PC-9 (cell line): ENCODE measurements at regions not wholly inside any gene's neighbourhood (a gene's known extent, or its start where the extent isn't known, plus 50 kb on each side); places are given as distances from the start of the nearest gene placed in this dataset.

Source experiments
- BruUV-seq: library from RNA; stranded (reverse); fragments of 400-500 nt; replicated peaks from 2 replicates; lab custom pipeline; 2021; lab: Mats Ljungman, UMichigan
- CTCF ChIA-PET: fragments of 300-600 bp; sonication (Branson Sonifier 250); formaldehyde crosslinking; loops from one replicate; lab custom pipeline; 2022; ENCODE audit warnings: antibody characterized with exemption; lab: Charles Lee
- POLR2A ChIA-PET: fragments of 300-600 bp; sonication (Branson Sonifier 250); formaldehyde crosslinking; loops from one replicate; lab custom pipeline; 2022; ENCODE audit warnings: antibody characterized with exemption; ENCODE audit not compliant: unreplicated experiment; lab: Charles Lee
- DNase-seq, 2 experiments: peaks; one replicate each; pipeline versions ENCODE4 v3.0.0 to v3.0.0-alpha.2; 2015 to 2022; ENCODE audit warnings: mixed read lengths in 1 of 2
- H2AFZ ChIP-seq: fragments of 200-600 bp; sonication (generic); 2 replicates; pipeline ENCODE4 v1.8.1; 2017; ENCODE audit warnings: antibody characterized with exemption
- H3F3A ChIP-seq: fragments of 200-600 bp; sonication (generic); 2 replicates; pipeline ENCODE4 v1.8.1; 2017; ENCODE audit warnings: antibody characterized with exemption, mild to moderate bottlenecking, low read depth; ENCODE audit not compliant: insufficient read depth
- H3K27ac ChIP-seq: fragments of 200-600 bp; sonication (generic); 2 replicates; pipeline ENCODE4 v1.6.1; 2016; ENCODE audit warnings: mixed run types
- H3K27me3 ChIP-seq: fragments of 200-600 bp; sonication (generic); 2 replicates; pipeline ENCODE4 v1.6.1; 2016; ENCODE audit warnings: low read depth, mixed run types; ENCODE audit not compliant: insufficient read depth
- H3K36me3 ChIP-seq: fragments of 200-600 bp; sonication (generic); 2 replicates; pipeline ENCODE4 v1.6.1; 2016; ENCODE audit warnings: low read depth, mixed run types
- H3K4me1 ChIP-seq: fragments of 200-600 bp; sonication (generic); replicated peaks from 2 replicates; pipeline ENCODE4 v1.6.1; 2016; ENCODE audit warnings: mixed run types; ENCODE audit not compliant: insufficient read depth
- H3K4me2 ChIP-seq: fragments of 200-600 bp; sonication (generic); 2 replicates; pipeline ENCODE4 v1.6.1; 2017; ENCODE audit warnings: mixed run types
- H3K4me3 ChIP-seq: fragments of 200-600 bp; sonication (generic); 2 replicates; pipeline ENCODE4 v1.6.1; 2016; ENCODE audit warnings: mixed run types
- H3K79me2 ChIP-seq: fragments of 200-600 bp; sonication (generic); 2 replicates; pipeline ENCODE4 v1.6.1; 2017; ENCODE audit warnings: low read depth, mixed run types
- H3K9me2 ChIP-seq: fragments of 200-600 bp; sonication (generic); 2 replicates; pipeline ENCODE4 v1.8.1; 2017; ENCODE audit warnings: mild to moderate bottlenecking; ENCODE audit not compliant: insufficient read depth
- H3K9me3 ChIP-seq: fragments of 200-600 bp; sonication (generic); 2 replicates; pipeline ENCODE4 v1.8.1; 2016; ENCODE audit warnings: low read depth; ENCODE audit not compliant: insufficient read depth
- H4K20me1 ChIP-seq: fragments of 200-600 bp; sonication (generic); 2 replicates; pipeline ENCODE4 v1.8.1; 2017; ENCODE audit not compliant: insufficient read depth
- EZH2 ChIP-seq: fragments of 200-600 bp; sonication (generic); IDR thresholded peaks from 2 replicates; pipeline ENCODE4 v1.8.0; 2017; ENCODE audit warnings: antibody characterized with exemption, low read depth
- intact Hi-C: fragments of 100-400 bp; cut with micrococcal nuclease; formaldehyde crosslinking; loops from one replicate; pipeline ENCODE4 v1.10.0; 2022; ENCODE audit not compliant: unreplicated experiment
- TF ChIP-seq, protein P1 (sequence below): fragments of 200-600 bp; sonication (generic); conservative IDR thresholded peaks from 2 replicates; pipeline ENCODE4 v1.6.1; 2017; ENCODE audit warnings: mixed run types, antibody characterized with exemption, mild to moderate bottlenecking, moderate library complexity

DNA sequence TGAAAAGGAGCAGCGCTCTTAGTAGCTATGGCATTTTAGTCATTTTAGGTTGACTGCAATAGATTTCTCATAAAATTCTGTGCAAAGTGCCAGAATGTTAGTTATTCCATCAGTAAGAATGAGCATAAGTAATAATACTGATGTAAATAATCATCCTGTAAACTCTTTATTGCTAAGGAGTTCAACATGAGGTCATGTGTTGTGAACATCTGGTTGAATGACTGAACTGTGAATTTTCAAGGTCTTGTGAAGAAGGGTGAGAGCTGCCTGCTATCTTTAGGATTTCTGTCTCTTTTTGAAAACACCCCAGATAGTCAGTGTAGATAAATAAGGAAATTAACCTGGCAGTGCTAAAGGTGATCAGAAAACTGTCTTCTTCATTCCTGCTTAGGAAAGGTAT lies 333.4 kb upstream of the TBC1D5 start:
- Histone ChIP-seq H3K4me2 (no peak overlapping the region), H3K27ac (no peak overlapping the region), H3K79me2 (no peaks in the 10 kb centered on the region), H4K20me1 (no peaks in the 10 kb centered on the region), H3K4me3 (no peak overlapping the region), H3K9me3 (no peaks in the 10 kb centered on the region), H3K9me2 (no peaks in the 10 kb centered on the region), H2AFZ (no peak overlapping the region; the same call in 1 of the 2 replicates), H3K4me1 (peaks cover 12% of the 10 kb centered on the region; the same call in 1 of the 2 replicates), H3F3A (no peaks in the 10 kb centered on the region; the same call in 1 of the 2 replicates), H3K27me3 (no peaks in the 10 kb centered on the region), H3K36me3 (no peaks in the 10 kb centered on the region)
- BruUV-seq = no TSS peak
- ChIA-PET CTCF (no interaction called here), POLR2A (no interaction called here)
- no peak for TF ChIP-seq EZH2
- TF ChIP-seq, protein P1, sequence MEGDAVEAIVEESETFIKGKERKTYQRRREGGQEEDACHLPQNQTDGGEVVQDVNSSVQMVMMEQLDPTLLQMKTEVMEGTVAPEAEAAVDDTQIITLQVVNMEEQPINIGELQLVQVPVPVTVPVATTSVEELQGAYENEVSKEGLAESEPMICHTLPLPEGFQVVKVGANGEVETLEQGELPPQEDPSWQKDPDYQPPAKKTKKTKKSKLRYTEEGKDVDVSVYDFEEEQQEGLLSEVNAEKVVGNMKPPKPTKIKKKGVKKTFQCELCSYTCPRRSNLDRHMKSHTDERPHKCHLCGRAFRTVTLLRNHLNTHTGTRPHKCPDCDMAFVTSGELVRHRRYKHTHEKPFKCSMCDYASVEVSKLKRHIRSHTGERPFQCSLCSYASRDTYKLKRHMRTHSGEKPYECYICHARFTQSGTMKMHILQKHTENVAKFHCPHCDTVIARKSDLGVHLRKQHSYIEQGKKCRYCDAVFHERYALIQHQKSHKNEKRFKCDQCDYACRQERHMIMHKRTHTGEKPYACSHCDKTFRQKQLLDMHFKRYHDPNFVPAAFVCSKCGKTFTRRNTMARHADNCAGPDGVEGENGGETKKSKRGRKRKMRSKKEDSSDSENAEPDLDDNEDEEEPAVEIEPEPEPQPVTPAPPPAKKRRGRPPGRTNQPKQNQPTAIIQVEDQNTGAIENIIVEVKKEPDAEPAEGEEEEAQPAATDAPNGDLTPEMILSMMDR = no peak
- no peak for DNase-seq
- intact Hi-C loops = no loop called here

DNA sequence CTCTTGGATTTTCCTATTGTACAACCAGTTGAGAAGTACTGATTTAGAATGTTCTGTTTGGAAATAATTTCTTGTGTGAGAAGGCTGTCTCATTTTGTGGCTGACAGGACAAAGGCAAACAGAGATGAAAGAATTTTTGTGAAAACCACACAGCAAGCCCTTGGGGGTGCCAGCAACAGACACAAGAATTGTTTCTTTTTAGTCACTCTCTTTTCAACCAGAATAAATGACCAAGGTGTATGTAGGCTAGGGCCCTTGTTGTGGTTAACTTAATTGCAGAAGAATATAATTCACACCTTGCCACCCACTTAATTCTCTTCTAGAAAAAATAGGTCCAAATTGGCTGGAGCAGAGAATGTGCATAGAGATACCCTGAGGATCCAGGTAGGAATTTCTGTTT lies 329.4 kb upstream of the TBC1D5 start:
- ChIA-PET POLR2A (no interaction called here), CTCF (no interaction called here)
- no peak for DNase-seq

DNA sequence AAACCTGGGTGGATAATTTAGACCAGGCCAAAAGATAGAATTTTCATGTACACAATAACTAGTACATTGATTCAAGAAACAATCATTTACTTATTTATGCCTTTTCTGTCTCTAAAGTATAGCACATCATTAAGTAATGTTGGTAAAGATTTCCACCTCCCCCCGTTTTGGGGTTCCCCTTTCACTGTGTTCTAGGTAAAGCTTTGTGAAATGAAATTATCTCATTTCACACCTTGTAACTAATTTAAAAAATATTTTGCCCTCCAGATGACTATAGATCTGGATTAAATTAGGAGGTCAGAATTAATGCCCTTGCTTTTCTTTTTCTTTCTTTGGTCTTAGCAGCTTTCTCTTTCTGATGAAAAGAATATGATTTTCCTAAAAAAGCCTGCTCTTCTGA lies 328.5 kb upstream of the TBC1D5 start:
- no TSS peak for BruUV-seq
- no peak for DNase-seq
- ChIA-PET CTCF (no interaction called here), POLR2A (no interaction called here)
- Histone ChIP-seq H3K79me2 (no peaks in the 10 kb centered on the region), H3K27me3 (no peaks in the 10 kb centered on the region), H3K4me3 (no peak overlapping the region), H2AFZ (no peak overlapping the region), H3K4me2 (no peak overlapping the region), H3K9me2 (no peaks in the 10 kb centered on the region), H4K20me1 (no peaks in the 10 kb centered on the region), H3K9me3 (0 out of 2 replicates have a peak, but pooled peaks cover 4% of the 10 kb centered on the region), H3K36me3 (no peaks in the 10 kb centered on the region), H3K4me1 (peaks cover 12% of the 10 kb centered on the region), H3K27ac (no peak overlapping the region), H3F3A (no peaks in the 10 kb centered on the region)
- intact Hi-C loops = loop anchor here (1.0 kb wide), 1 partner anchor 21 kb away; no protein-coding TSS in a partner anchor
- TF ChIP-seq, protein P1 = no peak
- TF ChIP-seq EZH2 = no peak

More for the DNA sequence above, 329.4 kb upstream of the TBC1D5 start:
- no peaks in the 10 kb centered on the region for H3K9me2 ChIP-seq
- 0 out of 2 replicates have a peak, but pooled peaks cover 4% of the 10 kb centered on the region for H3K9me3 ChIP-seq
- intact Hi-C loops = loop anchor here (1.0 kb wide), 1 partner anchor 20 kb away; no protein-coding TSS in a partner anchor
- TF ChIP-seq, protein P1 = no peak
- no peak for TF ChIP-seq EZH2
- H3K4me3 ChIP-seq = no peak overlapping the region
- no peaks in the 10 kb centered on the region for H3K79me2 ChIP-seq
- H3K27ac ChIP-seq = no peak overlapping the region
- H3F3A ChIP-seq = no peaks in the 10 kb centered on the region
- H4K20me1 ChIP-seq = no peaks in the 10 kb centered on the region
- H3K36me3 ChIP-seq = no peaks in the 10 kb centered on the region
- H2AFZ ChIP-seq = no peak overlapping the region
- no TSS peak for BruUV-seq
- peaks cover 12% of the 10 kb centered on the region for H3K4me1 ChIP-seq
- no peaks in the 10 kb centered on the region for H3K27me3 ChIP-seq
- H3K4me2 ChIP-seq = no peak overlapping the region
